Raji (cell line): ENCODE measurements at regions not wholly inside any gene's neighbourhood (a gene's known extent, or its start where the extent isn't known, plus 50 kb on each side); places are given as distances from the start of the nearest gene placed in this dataset.

Experiments used
- POLR2A ChIP-seq: IDR thresholded peaks from 2 replicates; pipeline ENCODE4 v1.6.1; 2011; ENCODE audit warnings: low read depth, low read length, control low read depth; ENCODE audit not compliant: insufficient read depth

GRCh38 chr4:184575306-184575705, 73.9 kb downstream of the CASP3 start:
- no peak for TF ChIP-seq POLR2A

DNA sequence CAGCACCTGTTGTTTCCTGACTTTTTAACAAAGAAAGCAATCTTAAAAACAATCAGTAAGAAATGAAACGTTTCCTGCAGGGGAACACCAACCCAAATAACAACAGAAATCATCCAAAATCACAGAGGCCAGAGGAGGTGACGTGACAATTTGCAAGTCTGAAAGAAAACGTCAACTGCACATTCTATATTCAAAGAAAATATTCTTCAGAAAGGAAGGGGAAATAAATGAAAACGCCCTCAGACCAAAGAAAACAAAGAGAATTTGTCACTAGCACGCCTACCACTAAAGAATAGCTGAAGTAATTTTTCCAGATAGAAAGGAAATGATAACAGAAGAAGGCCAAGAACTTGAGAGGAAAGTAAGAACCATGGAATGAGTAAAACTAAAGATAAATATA, 74.4 kb downstream of the CASP3 start:
- no peak for TF ChIP-seq POLR2A

GRCh38 chr4:184573701-184574100, 75.5 kb downstream of the CASP3 start:
- TF ChIP-seq POLR2A: no peak

- no peak for TF ChIP-seq POLR2A
These were observed 80.5 kb downstream of the CASP3 start for GRCh38 chr4:184568770-184569169.

DNA sequence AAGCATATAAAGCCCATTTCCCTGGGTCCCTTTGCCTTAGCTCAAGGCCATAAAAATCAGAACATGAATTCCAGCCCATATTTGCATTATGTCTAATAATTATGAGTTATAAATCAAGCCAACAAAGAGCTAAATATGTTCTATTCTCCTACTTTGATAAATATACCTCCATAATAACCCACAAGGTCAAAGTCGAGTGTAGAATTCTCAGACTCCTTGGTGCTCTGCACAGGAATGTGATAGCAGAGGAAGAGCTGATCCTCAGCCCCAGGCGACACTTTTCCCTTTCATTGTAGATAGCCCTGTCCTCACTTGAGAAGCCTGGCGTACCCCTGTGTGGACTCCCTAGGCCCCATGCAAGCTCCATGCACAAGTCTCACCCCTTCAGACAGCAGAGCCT, 85.6 kb downstream of the CASP3 start:
- no peak for TF ChIP-seq POLR2A

- TF ChIP-seq POLR2A: no peak
These were observed 84.6 kb upstream of the IRF2 start for GRCh38 chr4:184558996-184559395.

GRCh38 chr4:184553891-184554290, 79.5 kb upstream of the IRF2 start:
- no peak for TF ChIP-seq POLR2A

DNA sequence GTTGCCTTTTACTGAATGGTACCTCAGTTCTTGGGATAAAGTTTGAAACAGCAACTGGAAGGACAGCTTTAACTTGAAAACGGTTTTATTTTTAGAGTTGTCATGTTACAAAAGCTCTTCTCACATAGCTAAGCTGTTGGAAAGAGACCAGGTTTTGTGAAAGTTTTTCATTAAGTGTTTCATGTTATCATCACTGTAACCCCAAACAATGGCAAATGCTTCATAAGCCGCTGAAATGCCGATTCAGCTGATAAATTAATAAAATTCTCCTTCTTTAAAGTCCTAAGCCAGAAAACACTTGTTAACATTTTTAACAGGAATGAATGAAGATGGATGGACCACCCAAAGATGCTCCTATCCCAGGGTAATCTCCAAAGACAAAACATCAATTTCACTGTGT, 76.1 kb upstream of the IRF2 start:
- no peak for TF ChIP-seq POLR2A

DNA sequence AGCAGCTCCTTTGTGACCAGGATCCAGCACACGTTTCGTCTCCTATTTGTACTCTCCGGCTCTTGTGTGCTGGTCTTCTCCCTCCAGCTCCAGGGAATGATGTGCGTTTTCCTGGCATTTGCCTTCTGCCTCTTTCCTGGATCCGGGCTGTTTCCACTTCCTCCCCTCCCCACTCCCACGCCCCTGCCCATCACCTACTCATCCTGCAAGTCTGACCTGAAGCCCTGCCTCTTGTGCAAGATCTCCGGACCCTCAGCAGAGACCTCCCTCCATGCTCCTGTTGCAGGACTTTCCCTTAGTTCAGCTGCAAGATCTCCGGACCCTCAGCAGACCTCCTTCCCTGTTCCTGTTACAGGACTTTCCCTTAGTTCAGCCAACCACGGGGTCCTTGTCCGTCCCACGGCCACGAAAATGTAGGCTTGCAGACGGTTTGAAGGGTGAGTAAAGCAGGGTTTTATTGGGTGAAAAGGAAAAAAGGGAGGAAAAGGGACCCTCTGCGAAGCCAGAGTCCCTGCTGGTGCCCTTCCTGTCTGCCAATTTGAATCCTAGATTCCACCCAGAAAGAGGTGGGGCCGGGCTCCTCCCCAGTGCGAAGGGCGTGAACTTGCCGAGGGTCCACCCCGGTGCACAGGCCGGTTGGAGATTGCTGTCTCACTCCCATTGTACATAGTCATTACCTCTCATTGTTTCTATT, 74.4 kb upstream of the IRF2 start:
- no peak for TF ChIP-seq POLR2A

DNA sequence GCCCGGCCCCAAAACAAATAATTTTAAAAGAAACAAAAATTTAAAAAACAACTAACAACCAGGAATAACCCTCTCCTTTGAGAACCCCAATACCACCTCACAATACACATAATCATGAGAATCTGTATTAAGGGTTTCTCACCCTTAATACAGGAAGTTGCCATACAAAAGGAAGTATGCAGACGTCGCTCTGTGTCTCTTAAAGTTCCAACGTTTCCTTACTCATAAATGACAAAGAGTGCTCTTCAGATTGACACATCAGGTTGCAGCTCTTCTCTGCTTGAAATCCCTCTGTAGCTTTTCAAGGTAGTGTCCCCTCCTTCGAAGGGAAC, 73.9 kb upstream of the IRF2 start:
- no peak for TF ChIP-seq POLR2A

GRCh38 chr4:184544788-184545409, 70.5 kb upstream of the IRF2 start:
- no peak for TF ChIP-seq POLR2A

DNA sequence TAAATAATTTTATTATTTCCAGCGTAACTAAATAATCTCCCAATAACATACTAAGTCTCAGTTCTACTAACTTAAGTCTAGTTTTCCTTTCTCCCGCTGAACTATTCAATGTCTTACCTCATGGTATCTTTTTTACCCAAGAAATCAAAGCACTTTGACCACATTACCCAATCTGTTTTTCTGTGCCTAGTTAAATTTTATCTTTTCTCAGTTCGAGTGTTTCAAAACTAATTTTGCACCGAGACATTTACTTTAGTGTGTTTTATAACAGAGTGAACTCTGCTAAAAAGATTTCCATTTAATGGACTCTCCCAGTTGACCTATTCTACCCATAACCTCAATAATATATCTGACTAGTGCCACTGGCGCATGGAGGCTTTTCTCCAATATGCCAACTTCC, 67.6 kb upstream of the IRF2 start:
- TF ChIP-seq POLR2A: no peak

DNA sequence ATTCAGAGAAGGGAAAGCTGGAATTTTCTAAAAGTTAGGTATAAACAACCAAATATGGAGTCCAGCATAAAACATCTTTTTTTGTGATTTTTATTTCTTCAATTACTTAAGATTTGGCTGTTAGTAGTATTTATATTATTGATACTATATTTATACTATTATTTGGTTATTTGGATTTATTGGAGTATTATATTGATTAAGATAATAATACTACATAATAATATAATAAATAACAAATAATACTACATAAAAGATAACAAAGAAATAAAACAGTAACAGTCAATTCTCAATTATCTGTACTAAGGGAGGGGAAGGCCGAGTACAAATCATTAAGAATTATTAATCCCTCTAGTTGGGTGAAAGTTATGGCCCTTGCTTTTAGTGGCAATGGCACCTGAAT, 66.0 kb upstream of the IRF2 start:
- TF ChIP-seq POLR2A: no peak

GRCh38 chr4:184538023-184538599, 63.8 kb upstream of the IRF2 start:
- no peak for TF ChIP-seq POLR2A

GRCh38 chr4:184537269-184538022, 63.1 kb upstream of the IRF2 start:
- TF ChIP-seq POLR2A: peak; percentile 64

- TF ChIP-seq POLR2A: no peak
These were observed 62.5 kb upstream of the IRF2 start for GRCh38 chr4:184536881-184537248.
